ENCODE measurements at regions not wholly inside any gene's neighbourhood (a gene's known extent, or its start where the extent isn't known, plus 50 kb on each side); places are given as distances from the start of the nearest gene placed in this dataset.
"Not testable (repeated sequence)": the region's sequence is repeated elsewhere in the genome, so short reads cannot be mapped to it uniquely, and the experiment has no call there.

DNA sequence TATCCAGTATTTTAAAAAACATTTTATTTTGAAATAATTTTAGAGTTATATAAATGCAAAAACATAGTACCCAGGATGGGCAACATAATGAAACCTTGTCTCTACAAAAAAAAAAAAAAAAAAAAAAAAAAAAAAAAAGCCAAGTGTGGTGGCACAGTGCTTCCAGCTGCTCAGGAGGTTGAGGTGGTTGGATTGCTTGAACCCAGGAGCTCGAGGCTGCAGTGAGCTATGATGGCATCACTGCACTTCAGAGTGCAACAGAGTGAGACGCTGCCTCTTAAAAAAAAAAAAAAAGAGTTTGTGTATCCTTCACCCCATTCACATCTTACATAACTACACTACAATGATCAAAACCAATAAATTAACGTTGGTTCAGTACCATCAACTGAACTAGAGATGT, 115.6 kb upstream of the KIF26B start:
- no peak for DNase-seq (ENCODE audit: insufficient read length, low spot score)
- FAIRE-seq: no peak

DNA sequence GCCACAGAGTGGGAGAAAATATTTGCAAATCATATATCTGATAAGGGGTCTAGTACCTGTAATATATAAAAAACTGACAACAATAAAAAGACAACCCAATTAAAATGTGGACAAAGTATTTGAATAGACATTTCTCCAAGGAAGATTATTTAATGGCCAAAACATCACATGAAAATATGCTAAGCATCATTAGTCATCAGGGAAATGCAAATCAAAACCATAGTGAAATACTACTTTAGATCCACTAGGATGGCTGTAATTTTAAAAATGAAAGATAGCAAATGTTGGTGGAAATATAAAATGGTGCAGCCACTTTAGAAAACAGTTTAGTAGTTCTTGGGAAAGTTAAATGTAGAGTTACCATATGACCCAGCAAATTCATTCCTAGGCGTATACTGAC, 118.7 kb upstream of the KIF26B start:
- no peak for FAIRE-seq
- no peak for DNase-seq (ENCODE audit: insufficient read length, low spot score)

DNA sequence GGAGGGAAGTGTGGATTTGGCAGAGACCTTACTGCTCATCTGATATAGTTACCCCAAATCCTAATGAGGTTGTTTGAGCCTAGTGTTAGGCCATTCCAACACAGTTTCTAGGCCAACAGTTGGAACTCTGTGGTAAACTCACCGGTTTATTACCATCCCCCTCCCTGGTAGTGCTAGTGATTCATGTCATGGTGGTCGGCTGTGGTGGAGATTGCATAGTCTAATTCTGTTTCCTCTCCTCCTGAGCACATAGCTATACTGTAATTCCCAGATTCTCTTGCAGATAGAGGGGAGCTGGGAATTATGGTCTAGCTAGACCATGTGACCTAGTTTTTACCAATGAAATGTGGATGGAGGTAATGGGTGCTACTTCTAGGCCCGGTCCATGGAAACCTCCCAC, 123.7 kb upstream of the KIF26B start:
- DNase-seq (ENCODE audit: insufficient read length, low spot score): no peak
- no peak for FAIRE-seq

DNA sequence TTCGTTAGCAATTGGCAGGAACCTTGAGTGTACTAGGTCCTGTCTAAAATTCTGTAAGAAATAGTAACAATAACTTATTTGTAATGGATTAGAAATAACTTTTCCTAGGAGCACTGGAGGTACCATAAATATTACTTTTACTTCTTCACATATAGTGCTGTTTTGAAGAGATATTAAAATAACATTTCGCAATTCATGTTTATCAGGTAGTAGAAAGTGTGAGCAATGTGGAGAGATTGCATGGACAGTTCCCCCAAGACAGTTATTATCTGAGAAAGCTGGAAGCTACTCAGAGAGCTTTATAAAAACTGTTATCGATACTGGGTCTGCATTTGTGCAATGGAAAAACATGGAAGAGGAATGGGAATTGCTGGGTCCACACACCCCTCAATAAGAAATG, 128.5 kb upstream of the KIF26B start:
- DNase-seq (ENCODE audit: insufficient read length, low spot score): no peak
- FAIRE-seq: no peak

DNA sequence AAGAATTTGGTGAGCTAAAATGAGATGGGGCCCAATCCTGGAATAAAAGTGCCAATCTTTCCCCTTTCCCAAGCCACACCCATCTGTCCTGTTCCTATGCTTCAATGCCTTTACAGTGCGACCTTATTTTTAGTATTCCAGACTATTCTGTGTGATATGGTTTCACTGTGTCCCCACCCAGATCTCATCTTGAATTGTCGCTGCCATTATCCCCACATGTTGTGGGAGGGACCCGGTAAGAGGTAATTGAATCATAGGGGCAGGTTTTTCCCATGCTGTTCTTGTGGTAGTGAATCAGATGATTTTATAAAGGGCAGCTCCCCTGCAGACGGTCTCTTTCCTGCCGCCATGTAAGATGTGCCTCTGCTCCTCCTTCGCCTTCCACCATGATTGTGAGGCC, 129.3 kb upstream of the KIF26B start:
- FAIRE-seq (no peak), DNase-seq (ENCODE audit: insufficient read length, low spot score) (no peak)

DNA sequence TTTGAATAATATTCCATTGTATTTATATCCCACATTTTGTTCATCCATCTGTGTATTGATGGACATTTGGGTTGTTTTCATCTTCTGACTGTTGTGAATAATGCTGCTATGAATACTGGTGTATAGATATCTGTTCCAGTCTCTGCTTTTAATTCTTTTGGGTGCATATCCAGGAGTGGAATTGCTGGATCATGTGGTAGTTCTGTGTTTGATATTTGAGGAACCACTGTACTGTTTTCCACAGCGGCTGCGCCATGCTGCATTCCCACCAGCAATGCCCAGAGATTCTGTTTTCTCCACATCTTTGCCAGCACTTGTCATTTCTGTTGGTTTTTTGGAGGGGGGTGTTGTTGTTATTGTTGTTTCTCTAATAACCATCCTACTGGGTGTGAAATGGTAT, 131.6 kb upstream of the KIF26B start:
- DNase-seq (ENCODE audit: insufficient read length, low spot score) (no peak), FAIRE-seq (no peak)

DNA sequence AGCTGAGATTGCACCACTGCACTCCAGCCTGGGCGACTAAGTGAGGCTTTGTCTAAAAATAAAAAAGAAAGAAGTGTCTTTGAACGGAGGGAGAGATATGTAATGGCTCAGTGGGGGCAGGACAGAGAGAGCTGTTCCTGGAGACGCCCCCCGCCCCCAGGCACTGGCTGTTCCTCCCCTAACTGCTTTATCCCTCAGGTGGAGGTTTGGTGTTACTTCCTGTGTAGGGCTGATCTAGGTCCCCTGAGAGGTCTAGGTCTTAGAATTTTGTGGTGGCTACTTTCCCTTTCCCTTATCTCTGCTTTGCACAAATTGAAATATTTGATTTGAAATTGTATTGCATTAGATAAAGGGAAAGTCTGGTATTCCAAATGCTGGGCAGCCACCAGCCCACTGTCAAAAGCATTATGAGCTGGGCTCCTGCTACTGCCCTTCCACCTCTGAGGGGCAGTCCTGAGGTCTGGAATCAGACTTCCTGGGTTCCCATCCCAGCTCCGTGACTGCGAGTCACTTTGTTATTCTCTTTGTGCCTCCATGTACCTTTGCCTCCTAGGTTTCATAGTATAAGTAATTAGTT, 134.8 kb upstream of the KIF26B start:
- FAIRE-seq: no peak
- DNase-seq (ENCODE audit: insufficient read length, low spot score): no peak

DNA sequence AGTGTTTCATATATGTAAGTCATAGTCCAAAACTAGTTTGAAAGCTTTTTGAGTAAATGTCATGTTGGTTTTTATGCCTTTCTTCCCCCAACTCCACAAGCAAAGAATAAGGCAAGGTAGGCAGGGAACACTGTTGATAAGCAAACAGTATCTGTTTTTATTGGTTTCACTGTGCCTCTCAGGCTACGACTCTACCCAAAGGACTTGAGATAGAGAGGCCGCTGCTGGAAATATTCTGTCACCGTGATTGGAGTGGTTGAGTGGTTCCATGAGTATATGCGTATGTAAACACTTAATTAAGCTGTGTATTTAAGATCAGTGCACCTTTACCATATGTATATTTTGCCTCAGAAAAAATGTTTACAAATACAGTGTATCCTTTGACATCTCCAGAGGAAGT, 138.1 kb upstream of the KIF26B start:
- DNase-seq (ENCODE audit: insufficient read length, low spot score): no peak
- FAIRE-seq: no peak

DNA sequence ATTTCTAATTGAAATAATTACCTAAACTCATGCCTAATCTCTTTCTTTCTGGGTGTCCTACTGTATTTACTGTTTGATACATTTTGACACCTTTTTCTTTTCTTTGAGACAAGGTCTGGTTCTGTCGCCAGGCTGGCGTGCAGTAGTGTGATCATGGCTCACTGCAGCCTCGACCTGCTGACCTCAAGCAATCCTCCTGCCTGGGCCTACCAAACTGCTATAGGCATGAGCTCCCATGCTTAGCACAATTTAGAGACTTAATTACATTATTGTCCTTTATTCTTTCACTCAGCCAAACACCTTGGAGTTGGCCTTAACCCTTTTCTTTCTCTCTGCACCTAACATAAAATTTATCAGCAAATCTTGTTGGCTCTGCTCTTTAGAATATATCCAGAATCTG, 139.8 kb upstream of the KIF26B start:
- FAIRE-seq: no peak
- DNase-seq (ENCODE audit: insufficient read length, low spot score): no peak

DNA sequence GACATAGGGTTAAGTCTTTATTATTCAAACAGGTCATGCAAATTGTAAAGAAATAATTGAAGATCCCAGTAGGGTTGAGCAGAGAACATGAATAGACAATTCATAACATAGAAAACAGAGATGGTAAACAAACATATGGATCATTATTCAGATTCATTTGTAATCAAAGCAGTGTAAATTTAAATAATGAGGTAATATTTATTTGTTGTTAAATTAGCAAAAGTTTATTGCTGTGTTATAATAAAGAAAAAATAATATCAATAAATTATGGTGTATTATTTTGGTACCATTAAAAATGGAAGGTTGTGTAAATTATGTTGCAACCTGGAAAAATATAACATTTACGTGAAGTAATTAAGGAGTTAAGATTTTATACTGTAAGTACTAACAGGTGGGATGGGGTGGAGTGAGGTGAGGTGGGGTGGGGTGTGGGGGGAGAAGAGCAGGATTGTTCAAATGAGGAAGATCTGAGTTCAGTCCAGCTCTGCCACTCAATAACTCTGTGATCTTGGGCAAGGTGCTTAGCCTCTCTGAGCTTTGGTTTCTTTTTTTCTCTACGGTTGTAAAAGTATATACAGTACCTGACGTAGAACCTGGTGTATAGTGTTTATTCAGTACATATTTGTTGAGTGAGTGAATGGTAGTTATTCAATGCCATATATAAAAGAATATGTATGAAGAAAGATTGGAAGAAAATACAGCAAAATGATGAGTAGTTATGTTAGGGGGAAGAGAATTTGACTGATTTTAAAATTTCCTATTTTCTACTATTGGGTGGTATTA, 140.3 kb upstream of the KIF26B start:
- DNase-seq (ENCODE audit: insufficient read length, low spot score) (no peak), FAIRE-seq (no peak)

DNA sequence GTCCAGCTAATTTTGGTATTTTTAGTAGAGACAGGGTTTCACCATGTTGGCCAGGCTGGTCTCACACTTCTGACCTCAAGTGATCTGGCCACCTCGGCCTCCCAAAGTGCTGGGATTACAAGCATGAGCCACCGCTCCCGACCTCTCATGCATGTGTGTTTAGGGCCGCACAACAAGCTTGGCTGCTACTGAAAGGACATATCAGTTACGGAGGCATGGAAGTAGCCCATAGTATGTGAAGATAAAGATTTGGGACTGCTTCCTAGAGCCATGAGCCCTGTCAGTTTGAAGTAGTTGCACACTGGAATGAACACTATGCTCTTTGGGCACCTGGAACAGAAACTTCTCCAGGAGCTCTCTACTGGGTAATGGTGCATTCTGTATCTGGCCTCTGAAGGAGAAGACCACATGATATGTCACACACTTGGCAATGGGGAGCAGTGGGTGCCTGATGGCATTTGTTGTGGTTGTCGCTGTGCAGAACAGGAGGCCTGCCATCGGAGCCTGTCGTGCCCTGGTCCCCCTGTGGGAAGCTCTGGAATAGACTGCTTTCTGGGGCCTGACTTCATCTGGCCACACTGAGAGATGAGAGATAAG, 144.7 kb upstream of the KIF26B start:
- no peak for FAIRE-seq
- DNase-seq (ENCODE audit: insufficient read length, low spot score): no peak

DNA sequence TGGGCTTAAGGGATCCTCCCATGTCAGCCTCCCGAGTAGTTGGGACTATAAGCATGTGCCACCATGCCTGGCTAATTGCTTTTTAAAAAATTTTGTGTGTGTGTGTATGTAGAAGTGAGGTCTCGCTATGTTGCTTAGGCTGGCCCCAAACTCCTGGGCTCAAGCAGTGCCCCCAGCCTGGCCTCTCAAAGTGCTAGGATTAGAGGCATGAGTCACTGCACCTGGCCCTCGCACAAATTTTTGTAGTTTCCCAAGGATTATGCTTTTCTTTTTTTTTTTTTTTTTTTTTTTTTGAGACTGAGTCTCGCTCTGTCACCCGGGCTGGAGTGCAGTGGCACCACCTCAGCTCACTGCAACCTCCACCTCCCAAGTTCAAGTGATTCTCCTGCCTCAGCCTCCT, 144.4 kb upstream of the HNRNPU start:
- FAIRE-seq (no peak), DNase-seq (ENCODE audit: insufficient read length, low spot score) (no peak)

DNA sequence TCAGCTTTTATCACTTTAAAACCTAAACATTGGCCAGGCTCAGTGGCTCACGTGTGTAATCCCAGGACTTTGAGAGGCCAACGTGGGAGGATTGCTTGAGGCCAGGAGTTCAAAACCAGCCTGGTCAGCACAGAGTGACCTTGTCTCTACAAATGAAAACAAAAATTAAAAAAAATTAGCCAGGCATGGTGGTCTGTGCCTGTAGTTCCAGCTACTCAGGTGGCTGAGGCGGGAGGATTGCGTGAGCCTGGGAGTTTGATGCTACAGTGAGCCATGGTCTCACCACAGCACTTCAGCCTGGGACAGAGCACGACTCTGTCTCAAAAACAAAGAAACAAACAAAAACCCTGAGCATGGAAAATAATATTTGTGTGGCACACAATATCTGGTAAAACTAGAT, 143.5 kb upstream of the HNRNPU start:
- no peak for FAIRE-seq

DNA sequence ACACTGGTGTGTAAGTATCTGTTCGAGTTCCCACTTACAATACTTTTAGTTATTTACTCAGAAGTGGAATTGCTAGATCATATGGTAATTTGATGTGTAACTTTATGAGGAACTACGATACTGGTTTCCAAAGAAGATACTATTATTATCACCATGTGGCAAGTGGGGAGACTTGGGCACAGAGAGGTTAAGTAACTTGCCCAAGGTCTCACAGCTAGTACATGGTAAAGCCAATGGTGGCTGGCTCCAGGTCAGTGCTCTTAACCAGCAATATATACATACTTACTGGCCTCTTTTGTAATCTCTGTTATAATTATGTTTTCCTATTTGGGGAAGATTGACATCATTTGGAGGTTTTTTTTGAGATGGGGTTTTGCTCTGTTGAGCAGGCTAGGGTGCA, 138.9 kb upstream of the HNRNPU start:
- no peak for FAIRE-seq
- no peak for DNase-seq (ENCODE audit: insufficient read length, low spot score)

More for the DNA sequence above, 143.5 kb upstream of the HNRNPU start:
- DNase-seq (ENCODE audit: insufficient read length, low spot score): no peak

DNA sequence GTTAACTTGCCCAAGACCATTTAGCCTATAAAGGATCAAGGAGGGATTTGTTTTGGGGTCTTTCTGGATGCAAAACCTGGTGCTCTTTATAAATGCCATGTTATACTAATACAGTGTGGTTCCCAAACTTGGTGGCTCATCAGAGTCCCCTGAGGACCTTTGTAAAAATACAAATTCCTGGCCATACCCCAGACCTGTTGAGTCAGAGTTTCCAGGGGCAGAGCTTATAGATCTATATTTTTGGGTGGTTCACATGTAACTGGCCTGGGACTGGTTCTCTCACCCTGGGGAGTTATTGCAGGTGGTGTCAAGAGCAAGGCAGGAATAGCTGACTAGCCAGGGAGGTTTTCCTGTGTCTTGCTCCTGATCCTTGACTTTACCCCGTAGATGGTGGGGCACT, 136.9 kb upstream of the HNRNPU start:
- FAIRE-seq (no peak), DNase-seq (ENCODE audit: insufficient read length, low spot score) (no peak)

DNA sequence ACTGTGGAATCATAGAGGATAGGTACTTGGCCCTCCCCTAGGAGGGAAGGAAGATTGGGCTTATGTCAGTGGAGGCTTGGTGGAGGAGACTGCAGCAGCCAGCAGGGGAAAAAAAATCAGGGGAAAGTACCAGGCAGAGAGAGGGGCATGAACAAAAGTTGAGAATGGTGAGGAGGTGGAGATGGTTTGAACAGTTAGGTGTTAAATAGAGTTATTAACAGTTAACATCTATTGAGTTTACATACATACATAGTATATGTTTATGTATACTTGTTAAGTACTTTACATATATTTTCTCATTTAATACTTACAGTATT, 136.5 kb upstream of the HNRNPU start:
- FAIRE-seq: no peak
- DNase-seq (ENCODE audit: insufficient read length, low spot score): no peak

DNA sequence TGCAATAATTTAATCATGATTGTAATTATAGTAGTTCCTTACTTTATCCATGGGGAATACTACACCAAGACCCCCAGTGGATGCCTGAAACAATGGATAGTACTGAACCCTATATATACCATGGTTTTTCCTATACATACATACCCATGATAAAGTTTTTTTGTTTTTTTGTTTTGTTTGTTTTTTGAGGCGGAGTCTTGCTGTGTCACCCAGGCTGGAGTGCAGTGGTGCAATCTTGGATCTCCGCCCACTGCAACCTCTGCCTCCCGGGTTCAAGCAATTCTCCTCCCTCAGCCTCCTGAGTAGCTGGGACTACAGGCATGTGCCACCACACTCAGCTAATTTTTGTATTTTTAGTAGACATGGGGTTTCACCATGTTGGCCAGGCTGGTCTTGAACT, 135.3 kb upstream of the HNRNPU start:
- FAIRE-seq; DNase-seq (ENCODE audit: insufficient read length, low spot score): not testable (repeated sequence)

DNA sequence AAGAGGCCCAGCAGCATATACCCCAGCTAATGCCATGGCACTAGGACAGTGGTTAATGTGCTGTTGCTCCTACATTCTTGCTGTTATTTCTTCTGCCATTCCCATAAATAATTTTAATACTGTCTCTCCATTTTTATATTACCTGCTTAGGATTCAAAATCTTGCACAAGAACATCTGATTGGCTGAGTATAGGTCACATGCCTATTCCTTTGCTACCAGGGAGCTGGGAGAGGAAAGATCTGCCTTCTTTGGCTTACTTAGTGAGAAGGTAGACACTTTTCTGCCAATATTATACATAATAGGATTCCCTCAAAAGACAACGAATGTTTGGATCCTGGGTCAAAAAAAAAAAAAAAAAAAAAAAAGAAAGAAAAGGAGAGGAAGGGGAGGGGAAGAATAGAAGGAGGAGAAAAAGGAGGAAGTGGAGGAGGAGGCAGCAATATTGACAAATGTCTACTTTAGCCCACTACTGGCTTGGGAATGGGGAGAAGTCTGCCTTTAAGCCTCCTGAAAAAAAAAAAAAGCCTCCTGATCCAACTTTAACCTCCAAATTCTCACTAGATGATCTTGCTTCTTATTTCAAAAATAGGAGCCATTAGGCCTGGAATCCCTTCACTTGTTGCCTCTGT, 134.5 kb upstream of the HNRNPU start:
- FAIRE-seq (no peak), DNase-seq (ENCODE audit: insufficient read length, low spot score) (no peak)

DNA sequence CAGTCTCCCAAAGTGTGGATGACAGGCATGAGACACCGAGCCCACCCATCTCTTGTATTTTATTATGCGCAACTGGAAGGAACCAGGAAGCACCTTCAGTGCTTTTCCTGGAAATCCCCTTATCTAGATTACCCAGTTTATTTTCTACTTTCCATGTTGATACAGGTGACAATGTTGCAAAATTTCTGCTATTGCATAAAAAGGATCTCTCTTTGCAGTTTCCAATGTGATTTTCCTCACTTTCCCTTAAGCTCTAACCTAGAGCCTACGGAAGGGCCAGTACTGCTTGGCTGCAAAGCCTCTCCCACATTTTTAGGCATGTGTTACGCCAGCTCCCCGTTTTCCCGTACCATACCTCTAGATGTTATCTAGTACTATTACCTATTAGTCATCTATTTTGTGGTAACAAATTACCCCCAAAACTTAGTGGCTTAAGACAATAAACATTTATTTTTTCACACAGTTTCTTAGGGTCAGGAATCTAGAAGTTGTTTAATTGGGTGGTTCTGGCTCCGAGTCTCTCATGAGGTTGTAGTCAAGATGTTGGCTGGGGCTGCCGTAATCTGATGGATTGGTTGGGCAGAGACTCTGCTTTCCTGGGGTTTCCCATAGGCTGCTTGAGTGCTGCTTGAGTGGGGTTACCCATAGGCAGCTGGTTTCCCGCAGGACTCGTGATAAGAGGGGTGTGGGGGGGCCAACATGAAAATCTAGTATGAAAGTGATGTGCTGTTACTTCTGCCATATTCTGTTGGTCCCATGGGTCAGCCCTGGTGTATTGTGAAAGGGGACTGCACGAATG, 131.5 kb upstream of the HNRNPU start:
- FAIRE-seq (no peak), DNase-seq (ENCODE audit: insufficient read length, low spot score) (no peak)

DNA sequence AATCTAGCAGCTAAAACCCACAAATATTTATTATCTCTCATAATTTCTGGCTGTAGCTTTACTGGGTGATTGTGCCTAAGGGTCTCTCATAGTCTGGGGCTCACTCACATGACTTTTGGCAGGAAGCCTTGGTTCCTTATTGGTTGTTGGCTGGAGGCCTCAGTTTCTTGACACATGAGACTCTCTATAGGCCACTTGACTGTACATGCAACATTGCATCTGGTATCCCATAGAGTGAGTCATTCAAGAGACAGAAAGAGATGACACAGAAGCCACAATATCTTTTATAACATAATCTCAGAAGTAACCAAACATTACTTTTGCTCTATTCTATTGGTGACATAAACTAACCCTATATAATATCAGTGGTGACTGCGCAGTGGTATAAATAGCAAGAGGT, 128.5 kb upstream of the HNRNPU start:
- no peak for FAIRE-seq
- DNase-seq (ENCODE audit: insufficient read length, low spot score): no peak

DNA sequence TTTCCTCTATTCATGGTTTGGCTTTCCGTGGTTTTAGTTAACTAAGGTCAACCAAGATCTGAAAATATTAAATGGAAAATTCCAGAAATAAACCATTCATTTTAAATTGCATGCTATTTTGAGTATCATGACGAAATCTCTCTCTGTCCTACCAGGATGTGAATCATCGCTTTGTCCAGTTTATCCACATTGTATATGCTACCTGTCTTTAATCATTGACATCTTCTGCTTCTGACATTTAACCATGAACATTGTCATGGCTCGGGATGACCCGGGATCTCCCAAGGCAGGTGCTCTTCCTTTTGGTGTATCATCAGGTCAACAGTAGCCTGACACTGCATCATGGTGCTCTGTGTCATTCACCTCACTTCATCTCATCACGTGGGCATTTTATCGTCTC, 125.5 kb upstream of the HNRNPU start:
- no peak for FAIRE-seq
- DNase-seq (ENCODE audit: insufficient read length, low spot score): no peak

Measured in HTR-8/SVneo (cell line).